ENCODE measurements at regions not wholly inside any gene's neighbourhood (a gene's known extent, or its start where the extent isn't known, plus 50 kb on each side); places are given as distances from the start of the nearest gene placed in this dataset.
A peak's percentile ranks its signal among the peaks of the same experiment; 100 is the strongest.

DNA sequence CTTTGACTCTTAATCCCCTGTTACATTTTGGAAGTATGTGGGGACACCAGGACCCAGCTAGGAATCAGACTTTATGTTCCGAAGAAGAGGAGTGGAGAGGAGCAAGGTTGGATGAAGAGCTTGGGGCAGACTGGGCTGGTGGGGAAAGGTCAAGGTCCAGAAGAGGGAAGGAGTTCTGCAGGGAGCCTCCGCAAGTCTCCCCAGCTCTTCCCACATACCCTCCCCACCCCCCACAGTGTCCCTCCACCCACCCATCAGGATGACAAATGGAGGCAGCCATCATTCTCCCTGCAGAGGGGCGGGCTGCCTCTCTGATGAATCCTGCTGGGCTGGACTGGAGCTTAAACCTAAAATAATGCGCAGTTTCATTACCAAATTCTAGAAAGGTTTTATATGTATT, 77.2 kb downstream of the ACKR3 start:
- intact Hi-C loops (cut with DNase I), result no loop called here
- peak in 3 of 42 donors; percentile 4 to 17 (median 5) for DNase-seq

DNA sequence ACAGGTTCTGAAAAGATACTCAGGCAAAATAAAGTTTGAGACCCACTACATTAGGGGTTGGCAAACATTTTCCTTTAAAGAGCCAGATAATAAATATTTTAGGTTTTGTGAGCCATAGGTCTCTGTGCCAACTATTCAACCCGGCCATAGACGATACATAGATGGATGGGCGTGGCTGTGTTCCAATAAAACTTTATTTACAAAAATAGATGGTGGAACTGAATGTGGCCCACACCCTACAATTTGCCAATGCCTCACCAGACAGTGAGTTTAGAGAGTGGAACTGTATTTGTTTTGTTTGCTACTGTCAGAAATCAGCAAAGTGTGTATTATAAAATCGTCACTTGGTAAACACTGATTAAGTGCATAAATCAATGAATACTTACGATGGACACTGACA, 78.0 kb downstream of the ACKR3 start:
- DNase-seq, result no peak
- intact Hi-C loops (cut with DNase I), result no loop called here

DNA sequence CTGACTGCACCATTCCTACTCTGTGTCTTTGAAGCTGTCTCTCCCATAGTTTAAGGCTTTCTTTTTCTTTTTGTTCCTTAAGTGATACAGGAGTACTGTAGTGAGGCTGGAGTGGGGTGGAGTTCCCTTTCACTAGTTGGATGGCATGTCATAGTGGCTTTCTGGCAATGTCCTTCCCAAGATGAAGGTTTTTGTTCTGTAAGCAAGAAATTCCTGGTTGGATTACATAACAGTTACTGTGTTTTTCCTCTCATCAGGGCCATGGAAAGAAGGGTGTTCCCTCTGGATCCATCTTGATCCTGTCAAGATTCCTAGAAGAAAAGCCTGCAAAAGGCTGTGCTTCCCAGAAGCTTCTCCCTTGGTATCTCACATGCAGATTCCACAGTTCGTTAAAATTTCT, 84.2 kb downstream of the ACKR3 start:
- peak in 1 of 42 donors; percentile 4 for DNase-seq
- intact Hi-C loops (cut with DNase I), result no loop called here

DNA sequence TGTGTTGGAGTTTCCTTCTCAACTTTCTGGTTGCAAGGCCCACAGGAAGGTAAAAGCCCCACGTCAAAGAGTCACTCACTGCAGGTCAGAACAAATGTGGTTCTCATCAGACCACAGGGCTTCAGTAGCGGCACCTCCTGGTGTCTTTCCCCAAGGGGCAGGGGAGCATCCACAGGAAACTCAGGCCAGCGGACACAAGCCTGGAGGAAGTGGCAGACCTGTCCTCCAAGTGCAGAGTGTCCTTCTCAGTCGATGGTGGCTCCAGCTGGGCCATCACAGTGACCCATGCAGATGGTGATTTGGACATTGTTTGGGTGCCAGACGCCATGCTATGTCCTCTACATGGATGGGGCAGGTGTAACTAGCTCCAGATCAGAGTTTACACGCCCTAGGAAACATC, 84.9 kb downstream of the ACKR3 start:
- DNase-seq, result peak in 2 of 42 donors; percentile 2 to 25
- intact Hi-C loops (cut with DNase I), result no loop called here

DNA sequence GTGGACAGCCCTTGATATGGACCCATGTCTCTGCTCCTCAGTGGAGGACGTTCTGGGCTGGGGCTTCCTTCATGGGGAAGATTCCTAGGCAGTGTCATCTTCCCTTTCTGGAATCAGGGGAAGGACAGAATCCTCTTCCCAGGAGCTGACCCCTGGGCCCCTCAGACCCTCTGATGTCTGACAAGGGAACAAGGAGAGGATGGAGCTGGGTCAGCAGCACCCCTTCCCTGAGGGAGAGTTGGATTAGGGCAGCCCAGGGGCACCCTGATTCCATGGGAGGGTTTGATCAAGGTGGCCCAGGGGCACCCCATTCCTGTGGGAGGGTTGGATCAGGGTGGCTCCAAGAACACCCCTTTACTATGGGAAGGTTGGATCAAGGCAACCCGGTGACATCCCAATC, 86.5 kb downstream of the ACKR3 start:
- intact Hi-C loops (cut with DNase I), result no loop called here
- DNase-seq, result peak in 2 of 42 donors; percentile 1 to 31

DNA sequence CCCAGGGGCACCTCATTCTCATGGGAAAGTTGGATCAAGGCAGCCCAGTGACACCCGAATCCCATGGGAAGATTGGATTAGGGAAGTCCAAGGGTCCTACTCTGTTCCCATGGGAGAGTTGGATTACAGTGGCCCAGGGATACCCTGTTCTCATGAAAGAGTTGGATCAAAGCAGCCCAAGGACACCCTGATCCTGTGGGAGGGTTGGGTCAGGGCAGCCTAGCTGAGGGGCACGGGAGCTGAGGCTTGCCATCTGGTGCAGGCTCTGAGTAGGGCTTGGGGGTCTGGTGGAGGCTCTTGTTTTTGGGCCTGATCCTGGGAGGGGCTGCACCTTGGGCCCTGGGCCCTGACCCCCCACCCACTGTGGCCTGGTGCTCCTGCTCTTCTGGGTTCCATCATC, 87.1 kb downstream of the ACKR3 start:
- intact Hi-C loops (cut with DNase I), result no loop called here
- DNase-seq, result peak in 1 of 42 donors; percentile 1

DNA sequence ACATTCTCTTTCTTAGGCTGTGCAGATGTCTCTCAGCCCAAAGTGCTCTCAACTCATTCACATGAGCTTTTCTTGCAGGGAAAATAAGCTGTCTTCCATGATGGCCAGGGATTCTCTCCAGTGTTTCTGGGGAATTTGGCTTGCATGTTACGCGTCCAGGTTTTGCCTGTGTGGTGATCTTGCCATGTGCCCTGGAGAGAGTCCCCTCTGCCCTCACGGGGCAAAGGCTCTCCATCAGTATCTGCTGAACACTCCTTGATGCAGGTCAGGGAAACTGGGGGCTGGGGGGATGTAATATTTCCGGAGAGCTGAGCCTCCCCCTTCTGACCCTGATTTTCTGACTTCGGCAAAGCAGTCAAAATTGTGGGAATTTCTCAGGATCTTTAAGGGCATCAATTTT, 87.6 kb downstream of the ACKR3 start:
- peak in 2 of 42 donors; percentile 4 to 27 for DNase-seq
- intact Hi-C loops (cut with DNase I), result no loop called here

DNA sequence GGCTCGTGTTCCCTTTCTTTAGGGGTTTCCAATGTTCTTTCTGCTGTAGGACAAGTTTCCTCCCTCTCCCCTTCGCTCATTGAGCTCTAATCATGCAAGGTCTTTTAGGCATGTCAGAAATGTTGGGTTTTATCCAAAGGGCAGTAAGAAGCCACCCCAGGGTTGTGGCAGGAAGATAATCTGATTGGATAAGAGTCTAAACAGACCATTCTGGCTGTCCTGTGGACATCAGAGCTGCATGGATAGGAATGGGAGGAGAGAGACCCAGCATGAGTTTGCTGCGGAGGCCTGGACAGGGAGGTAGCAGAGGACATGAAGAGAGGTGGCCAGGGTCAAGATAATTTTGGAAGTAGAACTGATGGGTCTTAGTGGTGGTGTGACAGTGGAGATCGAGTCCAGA, 88.2 kb downstream of the ACKR3 start:
- intact Hi-C loops (cut with DNase I), result no loop called here
- DNase-seq, result peak in 1 of 42 donors; percentile 17

DNA sequence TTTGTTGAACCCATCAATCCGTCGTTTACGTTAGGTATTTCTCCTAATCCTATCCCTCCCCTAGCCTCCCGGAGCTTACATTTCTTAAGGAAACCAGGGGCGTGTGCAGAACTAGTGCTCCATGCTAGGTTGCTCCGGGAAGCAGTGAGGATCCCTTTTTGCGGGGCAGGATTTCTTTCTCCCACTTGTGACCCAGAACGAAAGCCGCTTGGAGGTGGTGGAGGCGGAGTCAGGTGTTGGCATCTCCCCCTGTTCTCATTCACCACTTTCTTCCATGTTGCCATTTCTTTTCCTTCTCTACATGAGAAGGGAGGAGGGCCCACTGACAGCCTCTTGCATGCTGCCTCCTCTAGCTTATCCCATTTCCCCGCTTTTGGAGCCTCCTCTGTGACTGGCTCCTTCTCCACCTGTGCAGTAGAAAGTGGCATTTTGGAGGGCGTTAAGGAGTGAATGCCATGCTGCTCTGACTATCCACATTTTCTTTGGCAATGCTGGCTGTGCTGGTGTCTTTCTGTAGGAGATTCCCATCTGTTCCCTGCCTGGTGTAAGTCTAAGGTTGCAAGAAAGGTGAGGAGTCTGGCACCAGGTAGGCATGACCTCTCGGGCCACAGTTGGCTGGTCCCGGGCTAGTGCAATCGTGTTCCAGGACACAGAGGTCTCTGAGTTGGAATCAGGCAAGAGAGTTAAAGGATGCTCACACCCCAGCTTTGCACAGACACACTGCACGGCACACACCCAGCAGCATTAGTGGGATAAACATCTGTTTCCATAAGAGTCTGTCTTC, 89.5 kb downstream of the ACKR3 start:
- DNase-seq, result peak in 3 of 42 donors; percentile 2 to 25 (median 23)
- intact Hi-C loops (cut with DNase I), result no loop called here

DNA sequence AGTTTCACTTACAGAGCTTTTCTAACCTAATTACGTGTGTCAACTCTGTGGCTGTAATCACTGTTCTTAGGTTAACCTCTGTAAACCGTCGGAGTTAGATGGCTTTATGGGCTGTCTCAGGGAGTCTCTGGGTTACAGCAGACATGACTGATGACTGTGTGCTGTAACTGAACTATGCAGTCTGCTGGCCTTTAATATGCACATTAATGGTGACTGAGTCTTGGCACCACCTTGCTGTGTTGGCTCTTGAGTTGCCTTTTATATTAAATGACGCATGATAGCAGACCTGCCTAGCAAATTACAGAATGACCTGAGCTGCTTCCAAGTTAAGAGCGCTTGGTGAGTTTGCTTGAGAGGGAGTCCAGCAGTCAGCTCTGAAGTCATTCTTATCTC, 90.1 kb downstream of the ACKR3 start:
- no peak for DNase-seq
- intact Hi-C loops (cut with DNase I), result no loop called here

DNA sequence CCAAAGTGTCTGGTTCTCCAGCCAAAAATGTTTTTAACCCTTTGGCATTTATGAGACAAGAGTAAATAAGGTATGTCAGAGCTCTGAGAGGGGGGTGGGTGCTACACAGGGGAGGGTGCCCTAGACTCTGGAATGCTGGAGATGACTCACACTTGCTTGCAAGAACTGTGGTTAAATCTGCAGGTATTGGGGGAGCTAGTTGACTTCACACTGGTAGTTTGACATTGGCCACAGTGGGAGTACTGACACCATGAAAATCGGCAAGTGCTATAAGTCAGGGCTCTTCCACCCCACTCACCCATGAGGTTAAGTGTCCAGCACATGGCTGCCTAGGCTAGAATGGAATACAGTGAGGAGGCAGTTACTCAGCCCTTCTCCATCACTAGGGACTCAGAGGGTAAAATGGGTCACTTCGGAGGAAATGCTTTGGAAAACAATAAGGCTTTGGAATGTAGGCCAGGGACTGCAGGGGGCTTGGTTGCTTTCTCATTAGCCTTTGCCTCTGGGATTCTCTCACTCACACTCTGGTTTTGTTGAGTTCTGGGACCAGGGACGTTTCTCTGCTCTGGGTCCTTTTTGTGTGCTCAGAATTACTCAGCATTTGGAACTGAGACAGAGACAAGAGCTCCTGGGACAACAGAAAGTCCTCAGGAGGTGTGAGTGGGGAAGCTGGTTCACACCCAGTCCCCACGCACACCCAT, 91.6 kb downstream of the ACKR3 start:
- intact Hi-C loops (cut with DNase I), result no loop called here
- peak in 2 of 42 donors; percentile 38 to 57 for DNase-seq

DNA sequence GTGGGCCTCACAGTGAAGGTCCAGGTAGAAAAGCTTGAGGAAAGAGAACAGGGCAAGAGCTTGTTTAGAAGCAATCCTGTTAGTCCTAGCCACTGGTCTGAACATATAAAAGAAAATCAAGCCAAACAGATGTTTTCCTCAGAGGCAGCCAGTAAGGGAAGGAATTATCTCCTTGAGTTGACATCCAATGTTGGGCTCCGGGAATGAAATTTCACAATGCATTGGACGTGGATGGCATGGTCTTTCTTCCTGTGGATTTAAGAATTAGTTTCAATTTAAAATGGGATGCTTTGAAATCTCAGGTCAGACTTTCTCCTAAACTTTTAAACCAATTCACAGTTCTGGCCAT, 92.1 kb downstream of the ACKR3 start:
- intact Hi-C loops (cut with DNase I), result no loop called here
- DNase-seq, result peak in 1 of 42 donors; percentile 18

DNA sequence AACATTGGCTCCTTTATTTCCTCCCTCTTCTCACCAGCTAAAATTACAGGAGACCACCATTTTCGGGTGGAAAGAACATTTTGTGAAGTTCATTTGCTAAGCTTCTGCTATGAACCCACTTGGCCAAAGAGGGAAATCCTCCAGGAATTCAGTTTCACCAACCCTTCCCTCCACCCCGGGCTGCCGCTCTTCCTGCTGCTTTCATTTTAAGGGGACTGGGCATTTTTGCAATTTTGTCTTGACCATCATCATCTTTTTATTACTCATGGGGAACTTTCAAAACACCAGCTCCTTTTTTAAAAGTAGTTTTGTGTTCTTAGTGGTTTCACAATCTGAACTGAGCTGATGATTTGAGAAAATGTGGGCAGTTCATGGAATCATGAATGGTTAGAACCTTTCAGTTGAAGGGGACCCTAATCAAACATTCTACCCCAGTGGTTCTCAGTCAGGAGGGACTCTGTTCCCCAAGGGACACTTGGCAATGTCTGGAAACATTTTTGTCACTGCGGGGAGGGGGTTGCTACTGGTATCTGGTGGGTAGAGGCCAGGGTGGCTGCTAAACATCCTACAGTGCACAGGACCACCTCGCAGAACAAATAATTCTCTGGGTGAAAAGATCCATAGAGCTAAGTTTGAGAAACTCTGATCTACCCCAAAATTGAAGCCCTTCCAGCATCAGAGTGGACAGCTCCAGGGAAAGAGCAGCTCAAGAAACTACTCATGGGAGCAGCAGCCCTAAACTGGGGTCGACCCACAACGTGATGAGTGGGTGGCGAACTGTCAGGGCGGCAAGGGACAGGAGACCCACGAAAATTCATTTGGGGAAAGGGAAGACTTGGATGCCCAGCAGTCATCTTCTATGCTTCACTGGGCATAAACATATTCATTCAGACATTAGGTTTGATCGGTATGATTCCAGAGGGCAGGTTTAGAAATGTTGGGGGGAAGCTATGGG, 92.9 kb downstream of the ACKR3 start:
- DNase-seq, result peak in 2 of 42 donors; percentile 18 to 30
- intact Hi-C loops (cut with DNase I), result no loop called here

DNA sequence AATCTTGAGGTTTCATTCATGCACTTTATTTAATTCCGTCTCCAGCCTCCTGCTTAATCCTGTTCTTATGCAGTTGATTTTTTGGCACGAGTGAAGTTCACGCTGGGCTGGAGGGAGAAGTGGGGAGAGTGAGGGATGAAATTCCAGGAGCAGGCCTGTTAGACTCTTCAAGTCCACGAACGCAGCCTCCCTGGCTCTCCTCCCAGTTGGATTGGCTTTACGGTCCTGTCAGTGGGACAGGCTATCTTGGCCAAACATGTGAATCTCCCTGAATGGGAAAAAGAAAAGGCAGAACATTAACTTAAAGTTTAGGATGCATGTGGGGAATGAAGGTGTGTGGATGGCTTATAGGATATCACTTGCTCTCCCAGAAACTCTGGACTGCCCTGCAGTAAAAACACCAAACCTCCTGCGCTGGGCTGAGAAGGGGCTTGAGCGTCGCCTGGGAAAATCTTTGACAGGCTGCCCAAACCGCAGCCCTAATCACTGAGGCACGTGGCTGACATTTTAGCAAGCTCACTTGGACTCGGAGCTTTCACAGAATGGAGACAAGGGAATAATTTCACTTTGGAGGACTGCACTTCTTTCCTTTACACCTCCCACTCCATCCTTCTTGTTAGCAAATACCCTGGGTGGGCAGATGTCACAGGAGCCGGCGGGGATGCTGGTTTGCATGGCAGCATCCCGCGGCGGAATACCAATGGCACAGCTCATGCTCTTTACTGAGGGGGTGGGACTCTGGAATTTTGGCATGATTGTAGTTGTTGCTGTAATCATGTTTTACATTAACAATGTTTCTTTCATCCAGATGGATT, 93.9 kb downstream of the ACKR3 start:
- intact Hi-C loops (cut with DNase I), result no loop called here
- DNase-seq, result peak in 2 of 42 donors; percentile 35 to 41

DNA sequence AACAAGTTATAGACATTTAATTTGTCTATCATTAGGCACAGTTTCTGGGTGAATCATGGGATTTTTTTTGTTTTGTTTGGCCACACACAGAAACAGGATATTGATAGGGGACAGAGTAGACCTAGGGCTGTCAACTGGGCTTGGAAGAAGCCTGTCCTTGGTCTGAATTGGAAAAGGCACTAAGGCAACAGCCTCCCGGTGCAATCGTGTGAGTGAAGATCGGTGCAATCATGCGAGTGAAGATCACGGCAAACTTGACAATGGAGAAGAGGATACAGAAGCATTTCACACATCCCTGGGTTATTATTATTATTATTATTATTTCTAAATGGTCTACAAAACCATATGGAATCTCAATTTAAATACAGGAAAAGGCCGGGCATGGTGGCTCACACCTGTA, 94.5 kb downstream of the ACKR3 start:
- DNase-seq, result peak in 1 of 42 donors; percentile 20
- intact Hi-C loops (cut with DNase I), result no loop called here

DNA sequence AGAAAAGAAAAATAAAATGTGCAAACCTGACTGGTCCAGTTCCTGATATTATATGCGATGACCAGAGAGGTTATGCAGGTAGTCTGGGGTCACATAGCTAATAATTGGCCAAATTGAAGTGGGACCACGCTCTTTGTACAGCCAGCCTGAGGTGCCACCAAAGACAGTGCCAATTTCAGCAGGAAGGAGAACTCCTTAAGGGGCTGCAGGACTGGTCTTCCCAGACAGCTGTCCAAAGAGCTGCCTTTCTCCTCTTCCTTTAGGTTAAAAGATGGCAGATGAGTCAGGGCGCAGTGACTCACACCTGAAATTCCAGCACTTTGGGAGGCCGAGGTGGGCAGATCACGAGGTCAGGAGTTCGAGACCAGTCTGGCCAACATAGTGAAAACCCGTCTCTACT, 95.5 kb downstream of the ACKR3 start:
- intact Hi-C loops (cut with DNase I), result no loop called here

DNA sequence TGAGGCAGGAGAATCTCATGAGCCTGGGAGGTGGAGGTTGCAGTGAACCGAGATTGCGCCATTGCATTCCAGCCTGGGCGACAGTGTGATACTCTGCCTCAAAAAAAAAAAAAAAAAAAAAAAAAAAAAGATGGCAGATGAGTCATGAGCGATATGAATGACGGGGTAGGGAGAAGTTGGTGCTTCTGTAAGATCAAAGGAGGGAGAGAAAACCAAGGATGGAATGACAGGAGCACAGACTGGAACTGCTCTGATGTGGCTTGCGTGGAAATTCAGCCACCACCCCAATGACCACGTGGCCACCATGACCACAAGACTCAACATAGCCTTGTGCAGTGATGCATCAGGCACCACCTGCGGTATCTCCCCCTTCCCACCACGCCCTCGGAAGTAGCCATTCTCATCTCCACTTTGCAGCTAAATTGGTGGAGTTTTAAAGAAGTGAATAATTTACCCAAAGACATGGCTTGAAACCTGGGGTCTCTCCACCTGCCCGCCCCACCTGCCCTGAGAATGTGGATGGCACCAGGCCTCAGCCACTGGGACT, 96.0 kb downstream of the ACKR3 start:
- peak in 2 of 42 donors; percentile 27 to 30 for DNase-seq

More for the DNA sequence above, 95.5 kb downstream of the ACKR3 start:
- DNase-seq, result peak in 1 of 42 donors; percentile 28

DNA sequence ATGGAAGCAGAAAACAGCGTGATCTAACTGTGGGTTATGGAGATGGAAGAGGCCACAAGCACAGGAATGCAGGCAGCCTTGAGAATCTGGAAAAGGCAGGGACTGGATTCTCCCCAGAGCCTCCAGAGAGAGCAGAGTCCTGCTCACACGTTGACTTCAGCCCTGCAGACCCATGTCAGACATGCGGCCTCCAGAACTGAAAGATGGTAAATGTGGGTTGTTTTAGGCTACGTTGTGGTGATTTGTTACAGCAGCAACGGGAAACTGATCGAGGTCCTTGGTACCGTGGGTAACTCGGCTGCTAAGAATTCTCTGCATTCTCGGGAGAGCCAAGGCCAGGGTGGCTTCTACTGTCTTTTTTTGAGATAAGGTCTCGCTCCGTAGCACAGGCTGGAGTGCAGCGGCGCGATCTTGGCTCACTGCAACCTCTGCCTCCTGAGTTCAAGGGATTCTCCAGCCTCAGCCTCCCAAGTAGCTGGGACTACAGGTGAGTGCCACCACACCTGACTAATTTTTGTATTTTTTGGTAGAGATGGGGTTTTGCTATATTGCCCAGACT, 97.1 kb downstream of the ACKR3 start:
- peak in 2 of 42 donors; percentile 9 to 28 for DNase-seq
- intact Hi-C loops (cut with DNase I), result no loop called here

More for the DNA sequence above, 96.0 kb downstream of the ACKR3 start:
- intact Hi-C loops (cut with DNase I), result no loop called here
